NOMO-1 treated with dmso at 0.1 percent for 144 hours (cell line): ENCODE measurements at regions not wholly inside any gene's neighbourhood (a gene's known extent, or its start where the extent isn't known, plus 50 kb on each side); places are given as distances from the start of the nearest gene placed in this dataset.

Source experiments
- DNase-seq: peaks from one replicate; lab custom pipeline; 2025; ENCODE audit not compliant: unreplicated experiment; lab: John Stamatoyannopoulos, UW

DNA sequence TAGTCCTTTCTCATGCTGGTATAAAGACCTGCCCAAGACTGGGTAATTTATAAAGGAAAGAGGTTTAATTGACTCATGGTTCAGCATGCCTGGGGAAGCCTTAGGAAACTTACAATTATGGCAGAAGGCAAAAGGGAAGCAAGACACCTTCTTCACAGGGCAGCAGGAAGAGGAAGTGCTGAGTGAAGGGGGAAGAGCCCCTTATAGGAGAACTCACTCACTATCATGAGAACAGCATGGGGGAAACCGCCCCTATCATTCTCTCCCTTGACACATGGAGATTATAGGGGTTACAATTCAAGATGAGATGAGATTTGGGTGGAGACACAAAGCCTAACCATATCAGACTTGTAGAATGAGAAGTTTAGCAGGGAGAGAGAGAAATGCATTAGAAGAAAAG lies 373.3 kb upstream of the DIAPH2 start:
- DNase-seq, result no peak

DNA sequence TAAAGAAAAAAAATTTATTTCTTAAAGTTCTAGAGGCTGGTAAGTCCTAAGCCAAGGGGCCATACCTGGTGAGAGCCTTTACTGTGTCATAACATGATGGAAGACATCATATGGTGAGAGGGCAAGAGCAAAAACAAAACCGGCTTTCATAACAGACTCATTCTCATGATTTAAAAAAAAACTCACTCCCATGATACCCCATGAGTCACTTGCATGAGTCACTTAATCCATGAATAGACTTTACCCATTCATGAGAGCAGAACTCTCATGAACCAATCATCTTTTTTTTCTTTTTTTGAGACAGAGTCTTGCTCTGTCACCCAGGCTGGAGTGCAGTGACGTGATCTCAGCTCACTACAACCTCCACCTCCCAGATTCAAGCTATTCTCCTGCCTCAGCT lies 369.7 kb upstream of the DIAPH2 start:
- no peak for DNase-seq

DNA sequence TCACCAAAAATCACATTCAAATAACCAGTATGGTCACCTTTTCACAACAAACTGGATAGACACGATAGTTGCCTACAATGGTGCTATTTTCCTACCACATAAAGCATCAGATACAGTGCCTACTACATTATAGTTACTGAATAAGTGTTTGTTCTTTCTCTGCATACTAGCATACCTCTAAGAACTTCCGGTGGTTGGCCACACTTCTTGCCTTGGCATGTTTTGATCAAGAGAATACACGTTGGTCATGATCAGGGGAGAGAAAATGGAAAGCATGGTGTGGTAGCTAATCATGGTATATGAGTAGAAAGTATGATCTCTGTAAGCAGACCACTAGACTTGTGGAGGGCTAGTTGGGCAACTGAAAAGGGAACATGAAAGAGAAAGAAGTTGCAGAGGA lies 322.8 kb upstream of the DIAPH2 start:
- DNase-seq, result no peak

DNA sequence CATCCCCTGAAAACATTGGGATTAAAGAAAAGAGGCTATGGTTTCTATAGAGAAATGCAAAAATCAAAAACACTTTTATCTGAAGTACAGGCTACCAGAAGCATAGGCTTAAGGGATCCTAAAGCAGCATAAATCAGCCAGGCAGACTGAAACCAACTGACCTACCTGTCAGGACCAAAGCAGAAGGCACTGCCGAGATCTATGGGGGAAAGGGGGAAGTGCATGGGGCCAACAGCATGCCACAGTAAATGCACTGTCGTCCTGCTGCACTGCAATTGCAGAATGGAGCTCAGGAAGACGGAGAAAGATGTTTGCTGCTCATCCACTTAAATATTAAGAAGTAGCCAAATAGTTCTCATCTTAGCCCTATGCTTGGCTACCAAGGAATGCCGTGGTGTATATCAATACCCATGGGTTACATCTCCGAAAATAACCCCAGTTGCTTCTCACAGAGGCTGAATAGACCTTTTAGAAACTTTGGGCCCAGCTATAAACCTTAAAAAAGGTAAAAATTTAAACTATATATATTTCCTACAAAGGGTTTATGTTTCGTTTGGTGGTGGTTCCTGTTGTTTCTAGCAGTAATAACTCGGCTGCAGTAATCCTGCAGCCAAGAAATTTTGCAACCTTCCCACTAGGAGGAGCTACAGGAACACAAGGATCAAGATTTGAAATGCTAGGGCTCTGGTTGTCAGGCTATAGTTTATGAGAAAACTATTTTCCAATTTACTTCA lies 312.2 kb upstream of the DIAPH2 start:
- DNase-seq, result peak; percentile 71

DNA sequence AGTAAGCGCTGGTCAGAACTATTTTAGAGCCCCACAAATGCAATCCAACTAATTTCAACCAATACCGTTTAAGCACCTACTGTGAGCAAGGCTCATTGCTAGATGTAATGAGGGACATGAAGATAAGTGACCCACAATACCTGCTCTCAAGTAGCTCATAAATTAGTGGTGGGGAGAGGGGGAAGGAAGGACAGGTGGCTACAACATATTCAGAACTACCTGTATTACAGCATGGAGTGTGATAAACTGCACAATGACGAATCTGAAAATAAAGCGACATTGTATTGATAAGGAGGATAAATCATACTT lies 311.6 kb upstream of the DIAPH2 start:
- no peak for DNase-seq

DNA sequence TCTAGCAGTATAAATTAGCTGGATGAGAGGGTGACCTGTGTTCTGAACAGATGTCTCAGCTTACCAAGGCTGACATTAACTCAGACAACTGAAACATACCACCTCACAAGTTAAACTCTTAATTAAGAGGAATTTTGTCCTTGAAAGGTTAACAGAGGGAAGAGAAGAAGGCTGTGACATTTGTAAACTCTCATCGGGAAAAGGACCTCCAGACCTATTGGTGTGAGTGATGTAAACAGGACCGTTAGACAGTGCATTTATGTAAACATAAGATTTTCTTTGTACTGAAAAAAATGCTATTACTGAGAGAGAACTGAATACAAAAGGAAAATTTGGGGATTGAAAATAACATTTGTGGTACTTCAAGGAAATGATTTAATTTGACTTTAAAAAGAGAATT lies 308.4 kb upstream of the DIAPH2 start:
- DNase-seq, result no peak

DNA sequence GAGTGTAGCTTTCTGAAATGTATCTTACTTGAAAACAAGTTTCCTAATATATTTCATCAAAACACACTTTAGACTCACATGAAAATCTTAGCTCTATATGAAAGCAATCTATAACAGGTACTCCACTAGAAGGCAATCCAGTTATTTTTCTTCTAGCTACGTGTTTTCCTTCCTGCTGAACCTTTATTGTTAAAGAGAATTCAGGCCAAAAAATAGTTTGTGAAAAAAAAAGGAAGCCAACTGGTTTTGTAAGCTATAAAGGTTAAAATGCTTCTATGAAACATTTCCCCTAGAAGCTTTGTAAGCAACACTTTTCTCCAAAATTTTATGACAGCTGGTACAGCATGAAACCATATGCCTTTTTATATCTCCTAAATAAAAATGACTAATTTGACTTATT lies 304.7 kb upstream of the DIAPH2 start:
- no peak for DNase-seq

DNA sequence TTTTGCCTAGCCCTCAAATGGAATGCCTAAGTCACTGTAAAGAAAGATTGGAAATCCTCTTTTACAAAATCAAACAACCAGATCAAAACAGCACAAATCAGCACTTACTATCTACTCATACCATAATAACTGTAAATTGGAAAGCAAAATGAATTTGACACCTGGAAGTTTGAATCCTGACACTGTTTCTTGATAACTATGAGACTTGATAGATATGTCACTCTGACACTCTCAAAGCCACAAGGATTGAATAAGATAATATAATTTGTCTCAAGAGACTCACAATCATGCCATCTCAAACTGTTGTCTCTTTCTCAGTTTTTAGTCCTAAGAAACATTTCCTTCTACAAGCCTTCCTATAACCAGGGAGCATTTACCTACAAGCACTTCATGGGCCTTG lies 302.6 kb upstream of the DIAPH2 start:
- DNase-seq, result no peak

DNA sequence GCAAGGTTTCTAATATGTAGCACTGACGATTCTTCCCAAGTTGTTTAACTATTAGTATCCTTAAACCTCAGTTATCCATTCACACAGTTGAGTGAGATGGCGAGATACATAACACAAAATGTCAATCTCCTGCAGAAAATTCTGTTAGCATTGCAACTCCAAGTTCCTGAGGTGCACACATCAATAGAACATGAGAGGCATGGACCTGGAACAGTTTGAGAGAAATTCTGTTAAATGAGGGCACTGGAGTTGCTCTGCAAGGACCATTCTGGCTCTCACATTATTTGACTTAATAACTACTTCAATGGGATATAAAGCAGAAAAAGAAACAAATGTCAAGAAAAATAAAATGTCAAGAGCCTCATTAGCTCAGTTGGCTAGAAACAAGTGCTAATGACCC lies 301.2 kb upstream of the DIAPH2 start:
- no peak for DNase-seq

DNA sequence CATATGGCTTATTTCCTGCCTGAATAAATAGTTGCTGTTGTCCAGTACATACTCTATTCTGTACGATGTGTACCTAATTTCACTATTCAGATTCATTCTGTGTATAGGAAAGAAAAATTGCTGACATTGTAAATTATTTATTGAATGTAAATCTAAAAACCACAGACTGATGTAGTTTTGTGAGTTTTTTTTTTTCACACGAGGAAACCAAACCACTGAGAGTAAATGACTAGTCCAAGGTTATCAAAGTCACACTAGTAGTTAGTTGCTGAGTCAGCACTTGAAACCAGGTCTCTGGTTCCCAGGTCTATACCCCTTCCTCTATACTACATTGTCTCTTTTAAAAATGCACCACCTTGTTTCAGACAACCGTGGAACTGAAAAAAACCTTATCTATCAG lies 298.3 kb upstream of the DIAPH2 start:
- no peak for DNase-seq

DNA sequence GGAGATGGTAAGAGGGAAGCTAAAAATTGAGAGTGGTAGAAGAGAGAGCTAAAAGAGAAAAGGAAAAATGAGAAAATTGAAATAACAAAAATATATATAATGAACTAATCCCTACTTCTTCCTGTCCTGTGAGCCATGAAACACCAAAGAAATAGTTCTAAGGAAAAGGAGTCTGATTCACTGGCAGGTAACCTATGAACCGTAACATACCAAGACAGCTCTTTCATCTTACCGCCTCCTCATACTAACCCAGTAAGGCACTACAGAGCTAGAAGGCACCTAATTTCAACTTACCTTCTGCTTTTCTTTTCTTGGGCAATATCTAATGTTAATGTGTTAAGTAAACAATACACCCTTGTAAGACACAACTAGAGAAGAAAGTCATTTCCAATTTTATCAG lies 297.7 kb upstream of the DIAPH2 start:
- no peak for DNase-seq

DNA sequence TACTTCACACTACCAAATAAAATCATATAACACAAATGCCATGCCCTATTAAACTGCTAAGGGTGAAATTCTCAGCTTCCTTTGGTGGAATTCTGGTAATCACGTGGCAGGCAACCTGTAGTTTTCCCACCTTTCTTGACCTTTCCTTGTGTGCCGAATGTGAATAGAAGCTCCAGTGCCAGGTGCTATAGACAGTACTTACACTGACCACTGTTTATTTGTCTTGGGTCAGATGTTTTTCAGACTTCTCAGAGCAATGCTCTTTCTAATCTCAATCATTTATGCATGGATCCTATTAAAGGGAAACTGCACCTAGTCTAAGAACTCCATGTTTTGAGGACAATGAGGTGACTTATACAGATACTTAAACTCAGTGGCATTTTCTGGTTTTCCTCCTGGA lies 296.8 kb upstream of the DIAPH2 start:
- DNase-seq, result no peak

DNA sequence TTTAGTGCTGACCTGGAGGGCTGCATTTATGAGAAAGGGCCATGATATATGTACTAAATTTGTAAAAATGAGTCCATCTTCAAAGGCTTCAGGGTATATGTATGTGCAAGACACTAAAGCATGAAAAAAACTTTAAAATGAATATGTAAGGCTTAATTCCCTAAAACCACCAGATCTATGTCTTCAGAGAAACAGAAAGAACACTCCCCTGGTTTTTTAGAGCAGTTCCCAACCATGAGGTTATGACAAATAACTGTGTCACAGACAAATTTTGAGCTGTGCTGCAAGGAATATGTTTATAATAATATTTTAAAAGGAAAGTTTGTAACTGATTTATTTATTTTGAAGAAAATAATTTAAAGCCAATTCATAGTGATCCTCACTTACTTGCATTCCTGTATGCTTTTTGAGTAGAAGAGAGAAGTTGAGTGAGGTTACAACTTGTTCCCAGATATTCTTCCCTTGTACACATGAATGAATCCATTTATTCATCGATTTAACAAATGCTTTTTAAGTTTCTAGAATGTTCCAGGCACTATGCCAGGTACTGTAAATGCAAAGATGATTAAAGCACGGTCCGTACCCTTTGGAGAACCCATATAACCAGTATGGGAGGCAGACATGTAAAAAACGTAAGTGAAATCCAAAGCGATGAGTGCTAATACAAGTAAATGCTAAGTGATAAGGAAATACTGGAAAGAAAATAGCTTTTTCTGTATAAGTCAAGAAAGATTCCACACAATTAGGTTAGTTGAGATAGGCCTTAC lies 295.2 kb upstream of the DIAPH2 start:
- no peak for DNase-seq

DNA sequence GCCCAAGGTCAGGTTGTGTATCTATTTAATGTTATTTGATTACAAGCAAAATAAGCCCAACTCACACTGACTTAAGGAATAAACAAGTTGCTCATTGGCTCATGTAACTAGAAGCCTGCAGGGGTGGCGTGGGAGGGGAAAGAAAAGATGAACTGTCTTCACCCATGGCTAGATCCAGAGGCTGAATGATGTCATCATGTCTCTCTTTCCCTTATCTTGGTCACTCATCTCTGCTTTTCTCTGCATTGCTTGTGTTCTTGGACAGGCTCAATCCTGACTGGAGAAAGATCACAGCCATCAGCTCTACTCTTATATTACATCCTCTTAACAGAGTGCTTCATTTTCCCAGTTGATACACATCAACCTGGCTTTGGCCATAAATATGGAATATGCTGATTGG lies 290.0 kb upstream of the DIAPH2 start:
- no peak for DNase-seq

DNA sequence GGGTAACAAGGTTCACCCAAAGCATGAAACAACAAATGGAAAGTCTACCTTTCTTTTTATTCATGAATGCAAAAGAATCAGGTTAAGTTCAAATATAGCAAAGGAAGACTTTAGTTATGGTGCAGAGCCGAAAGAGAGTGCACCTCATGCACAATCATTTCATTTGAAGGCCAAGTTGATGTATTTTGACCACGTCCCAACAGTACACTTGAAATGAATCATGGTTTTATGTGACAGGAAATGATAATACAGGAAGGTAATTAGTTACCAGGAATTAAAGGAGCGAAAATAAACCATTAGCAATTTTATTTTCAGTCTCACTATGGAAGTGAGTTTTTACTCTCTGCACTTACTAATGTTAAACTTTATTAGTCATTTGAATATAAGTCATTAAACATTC lies 281.2 kb upstream of the DIAPH2 start:
- no peak for DNase-seq

DNA sequence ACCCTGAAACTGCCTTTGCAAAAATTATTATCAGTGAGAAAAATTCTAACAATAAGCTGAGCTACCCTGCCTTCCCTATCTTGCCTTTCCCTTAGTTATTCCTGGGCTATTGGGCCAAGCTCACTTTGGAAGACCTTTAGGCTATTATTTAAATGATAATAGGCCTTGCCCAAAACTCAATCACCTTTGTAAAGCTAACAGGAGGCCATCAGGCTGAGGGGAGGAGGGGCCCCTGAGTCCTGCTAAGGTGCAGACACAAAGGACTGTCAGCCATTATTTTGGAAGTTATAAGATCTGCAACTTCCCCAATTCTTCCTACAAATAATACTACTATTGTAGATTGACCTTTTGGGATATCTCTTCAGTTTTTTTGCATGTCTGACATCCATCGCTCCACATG lies 278.8 kb upstream of the DIAPH2 start:
- no peak for DNase-seq

DNA sequence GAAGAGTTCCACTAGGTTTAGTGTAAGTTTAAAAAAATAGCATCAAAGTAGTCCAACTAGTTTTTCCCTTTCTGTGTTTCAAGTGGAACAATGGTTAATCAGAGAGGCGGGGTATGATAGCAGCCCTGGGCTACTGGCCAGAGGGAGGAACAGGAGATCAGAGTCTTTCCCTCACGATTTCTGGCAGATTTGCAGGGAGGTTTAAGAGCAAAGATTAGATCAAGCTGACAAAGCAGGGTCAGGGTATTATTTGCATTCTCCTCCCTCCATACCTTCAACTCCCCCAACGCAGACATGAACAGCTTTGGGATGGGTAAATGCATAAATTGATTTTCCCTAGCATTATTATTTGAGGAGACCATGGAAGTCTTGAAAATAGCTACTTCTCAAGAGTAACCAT lies 277.6 kb upstream of the DIAPH2 start:
- DNase-seq, result no peak

DNA sequence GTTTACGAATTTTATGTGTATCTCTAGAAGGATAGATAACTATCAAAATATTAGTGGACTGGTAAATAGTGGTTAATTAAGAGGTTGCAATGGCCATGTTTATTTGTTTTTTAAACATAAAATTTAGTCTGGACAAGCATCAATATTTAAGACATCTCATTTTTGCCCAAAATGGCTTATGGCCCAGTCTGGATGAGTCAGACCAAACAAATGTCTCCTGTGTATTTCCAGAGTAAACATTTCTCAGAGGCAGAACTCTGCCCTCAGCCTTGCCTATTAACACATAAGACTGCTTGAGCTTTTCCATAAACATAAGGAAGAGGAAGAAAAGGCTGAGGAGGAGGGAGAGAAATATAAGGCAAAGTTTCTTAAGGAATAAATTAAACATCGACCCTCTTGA lies 277.1 kb upstream of the DIAPH2 start:
- no peak for DNase-seq

DNA sequence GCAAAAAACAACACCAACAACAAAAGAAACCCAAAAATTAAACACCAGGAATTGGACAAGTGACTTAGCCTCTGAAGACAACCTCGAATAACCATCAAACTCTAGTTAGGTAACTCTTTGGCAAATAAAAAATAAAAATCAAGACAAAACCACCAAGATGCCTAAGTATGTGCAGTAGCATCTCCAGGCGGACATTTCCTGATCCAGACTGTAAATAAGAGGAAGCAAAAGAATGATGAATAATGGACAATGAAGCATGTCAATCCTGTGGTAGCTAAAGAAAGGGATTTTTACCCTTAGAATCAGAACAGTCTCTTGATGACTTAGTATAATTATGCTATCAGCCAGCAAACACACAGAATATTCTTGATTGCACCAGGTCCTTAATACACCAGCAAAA lies 276.7 kb upstream of the DIAPH2 start:
- DNase-seq, result no peak

DNA sequence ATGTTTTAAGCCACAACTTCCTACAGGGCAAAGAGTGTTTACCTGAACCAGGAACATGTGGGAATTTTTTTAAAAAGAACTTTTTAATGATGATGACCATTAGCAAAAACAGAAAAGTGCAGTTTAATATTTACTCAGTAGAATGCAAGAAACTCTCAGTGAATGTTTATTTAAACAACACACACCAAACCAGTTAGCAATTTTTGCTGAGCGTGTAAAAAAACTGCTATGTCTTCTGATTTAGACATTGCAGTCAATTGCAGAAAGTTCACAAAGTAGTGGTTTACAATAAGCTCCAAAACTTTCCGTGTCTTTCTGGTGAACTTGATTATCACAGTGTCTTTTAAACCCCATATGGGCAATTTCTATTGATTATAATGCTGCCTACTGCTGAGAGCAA lies 273.7 kb upstream of the DIAPH2 start:
- no peak for DNase-seq

DNA sequence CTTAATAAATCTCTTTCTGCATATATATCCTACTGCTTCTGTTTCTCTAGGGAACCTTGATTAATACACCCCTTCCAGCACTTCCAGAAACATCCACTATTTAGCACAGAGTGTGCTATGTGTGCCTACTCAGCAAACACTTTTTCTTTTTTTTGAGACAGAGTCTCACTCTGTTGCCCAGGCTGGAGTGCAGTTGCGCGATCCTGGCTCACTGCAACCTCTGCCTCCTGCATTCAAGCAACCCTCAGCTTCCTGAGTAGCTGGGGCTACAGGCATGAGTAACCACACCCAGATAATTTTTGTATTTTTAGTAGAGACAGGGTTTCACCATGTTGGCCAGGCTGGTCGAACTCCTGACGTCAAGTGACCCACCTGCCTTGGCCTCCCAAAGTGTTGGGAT lies 266.9 kb upstream of the DIAPH2 start:
- DNase-seq, result no peak

DNA sequence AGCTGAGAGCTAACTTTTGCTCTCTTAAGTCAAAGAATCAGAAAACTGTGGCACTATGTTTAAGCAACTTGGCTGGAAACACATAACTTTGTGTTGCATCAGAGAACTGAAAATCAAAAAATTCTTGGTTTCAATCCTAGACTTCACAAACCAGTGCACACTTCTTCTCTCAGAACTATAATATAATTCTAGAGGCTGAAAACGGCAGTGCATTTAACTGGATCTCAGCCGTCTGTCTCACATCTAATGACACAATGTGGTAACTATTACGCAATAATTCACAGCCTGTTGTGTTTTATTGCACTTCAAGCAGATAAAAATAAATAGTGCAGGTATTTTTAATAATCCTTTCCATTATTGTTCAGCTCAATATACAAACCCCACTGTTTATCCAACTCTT lies 260.6 kb upstream of the DIAPH2 start:
- peak; percentile 63 for DNase-seq

DNA sequence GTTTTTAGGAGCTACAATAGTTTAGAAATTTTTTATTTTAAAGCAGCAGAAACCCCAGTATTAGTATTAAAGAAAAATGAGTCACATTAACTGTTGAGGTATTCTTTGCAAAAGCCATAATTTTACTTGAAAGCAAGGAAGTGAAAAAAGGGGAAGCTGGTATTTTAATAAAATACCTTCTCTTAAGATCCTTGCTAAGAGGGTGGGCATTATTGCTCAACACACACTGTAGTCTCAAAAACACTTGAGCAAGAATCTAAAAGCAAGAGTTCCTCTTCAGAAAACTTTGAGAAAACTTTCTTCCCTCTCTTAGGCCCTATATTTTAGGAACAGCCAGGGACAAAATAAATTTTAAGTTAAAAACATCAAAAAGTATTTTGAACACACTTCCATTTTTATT lies 259.4 kb upstream of the DIAPH2 start:
- peak; percentile 76 for DNase-seq
